ENCODE measurements at regions not wholly inside any gene's neighbourhood (a gene's known extent, or its start where the extent isn't known, plus 50 kb on each side); places are given as distances from the start of the nearest gene placed in this dataset.

DNA sequence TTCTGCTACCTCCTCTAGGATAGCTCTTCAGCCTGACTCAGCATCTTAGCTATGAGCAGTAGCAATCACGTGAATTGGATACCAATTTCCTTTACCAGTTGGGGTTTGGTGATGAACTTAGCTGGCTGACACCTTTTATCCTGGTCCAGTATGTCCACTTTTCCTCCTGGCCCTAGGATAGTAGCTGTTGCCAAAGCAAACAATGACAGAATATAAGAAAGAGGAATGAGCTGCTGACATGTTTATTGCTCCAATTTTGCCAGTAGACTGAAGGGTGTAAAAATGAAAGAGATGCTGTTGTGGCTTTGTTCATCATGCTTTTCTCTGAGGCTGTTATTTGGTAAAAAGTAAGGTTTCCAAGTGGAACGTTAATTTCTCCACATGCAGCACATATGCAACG is 168.3 kb upstream of the JAG1 start:
- TF ChIP-seq, protein P1, sequence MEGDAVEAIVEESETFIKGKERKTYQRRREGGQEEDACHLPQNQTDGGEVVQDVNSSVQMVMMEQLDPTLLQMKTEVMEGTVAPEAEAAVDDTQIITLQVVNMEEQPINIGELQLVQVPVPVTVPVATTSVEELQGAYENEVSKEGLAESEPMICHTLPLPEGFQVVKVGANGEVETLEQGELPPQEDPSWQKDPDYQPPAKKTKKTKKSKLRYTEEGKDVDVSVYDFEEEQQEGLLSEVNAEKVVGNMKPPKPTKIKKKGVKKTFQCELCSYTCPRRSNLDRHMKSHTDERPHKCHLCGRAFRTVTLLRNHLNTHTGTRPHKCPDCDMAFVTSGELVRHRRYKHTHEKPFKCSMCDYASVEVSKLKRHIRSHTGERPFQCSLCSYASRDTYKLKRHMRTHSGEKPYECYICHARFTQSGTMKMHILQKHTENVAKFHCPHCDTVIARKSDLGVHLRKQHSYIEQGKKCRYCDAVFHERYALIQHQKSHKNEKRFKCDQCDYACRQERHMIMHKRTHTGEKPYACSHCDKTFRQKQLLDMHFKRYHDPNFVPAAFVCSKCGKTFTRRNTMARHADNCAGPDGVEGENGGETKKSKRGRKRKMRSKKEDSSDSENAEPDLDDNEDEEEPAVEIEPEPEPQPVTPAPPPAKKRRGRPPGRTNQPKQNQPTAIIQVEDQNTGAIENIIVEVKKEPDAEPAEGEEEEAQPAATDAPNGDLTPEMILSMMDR (IDR thresholded peaks at IDR 0.05; ENCODE audit: low read depth, low read length): no peak
- DNase-seq: no peak
- no peaks in the 10 kb centered on the region for H3K4me1 ChIP-seq
- H3K27me3 ChIP-seq: no peaks in the 10 kb centered on the region
- H3K36me3 ChIP-seq: no peaks in the 10 kb centered on the region
- H3K9me3 ChIP-seq: no peaks in the 10 kb centered on the region
- no peak overlapping the region for H3K4me3 ChIP-seq (ENCODE audit: low read depth, low read length)

DNA sequence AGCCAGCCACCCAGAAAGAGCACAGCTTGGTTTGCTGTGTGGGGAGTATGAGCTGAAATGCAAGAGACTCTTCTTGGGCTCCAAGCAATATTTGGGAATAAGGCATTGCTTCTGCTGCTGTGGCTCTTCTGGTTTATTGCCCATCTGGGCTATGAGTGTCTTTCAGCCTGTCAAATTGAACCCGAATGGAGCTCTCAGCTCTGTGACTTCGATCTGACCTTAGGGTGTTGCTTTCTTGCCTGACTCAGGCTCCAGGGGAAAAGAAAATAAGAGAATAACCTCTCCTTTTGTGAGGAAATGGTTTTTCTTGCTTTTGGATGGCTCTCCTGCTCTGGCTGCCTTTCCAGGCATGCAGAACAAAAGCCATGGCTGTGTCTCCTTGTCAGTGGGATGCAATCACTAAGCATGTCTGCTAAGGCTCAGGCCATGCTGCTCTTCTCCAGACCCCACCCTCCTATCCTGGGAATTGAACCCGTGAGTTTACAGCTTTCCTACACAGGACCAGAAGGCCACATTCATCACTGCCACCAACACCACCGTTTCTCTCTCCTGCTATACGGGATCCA is 169.4 kb upstream of the JAG1 start:
- TF ChIP-seq, protein P1 (IDR thresholded peaks at IDR 0.05; ENCODE audit: low read depth, low read length): no peak
- H3K4me1 ChIP-seq: no peaks in the 10 kb centered on the region
- H3K27me3 ChIP-seq: no peaks in the 10 kb centered on the region
- DNase-seq: no peak
- no peaks in the 10 kb centered on the region for H3K36me3 ChIP-seq
- no peaks in the 10 kb centered on the region for H3K9me3 ChIP-seq
- H3K4me3 ChIP-seq (ENCODE audit: low read depth, low read length): no peak overlapping the region

DNA sequence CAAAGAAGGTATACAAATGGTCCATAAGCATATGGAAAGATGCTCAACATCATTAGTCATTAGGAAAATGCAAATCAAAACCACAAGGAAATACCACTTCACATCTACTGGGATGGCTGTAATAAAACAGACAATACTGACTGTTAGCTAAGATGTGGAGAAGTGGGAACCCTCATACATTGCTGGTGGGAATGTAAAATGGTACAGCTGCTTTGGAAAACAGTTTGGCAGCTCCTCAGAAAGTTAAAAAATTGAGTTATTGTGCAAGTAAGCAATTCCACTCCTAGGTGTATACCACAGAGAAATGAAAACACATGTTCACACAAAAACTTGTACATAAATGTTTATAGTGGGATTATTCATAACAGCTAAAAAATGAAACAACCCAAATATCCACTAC is 173.0 kb upstream of the JAG1 start:
- Histone ChIP-seq H3K27me3 (no peaks in the 10 kb centered on the region), H3K4me1 (no peaks in the 10 kb centered on the region), H3K36me3 (no peaks in the 10 kb centered on the region), H3K4me3 (ENCODE audit: low read depth, low read length) (no peak overlapping the region), H3K9me3 (no peaks in the 10 kb centered on the region)
- TF ChIP-seq, protein P1 (IDR thresholded peaks at IDR 0.05; ENCODE audit: low read depth, low read length): no peak
- DNase-seq: no peak

- H3K36me3 ChIP-seq: no peaks in the 10 kb centered on the region
- no peak overlapping the region for H3K4me3 ChIP-seq (ENCODE audit: low read depth, low read length)
- no peaks in the 10 kb centered on the region for H3K4me1 ChIP-seq
- DNase-seq: no peak
- TF ChIP-seq, protein P1 (IDR thresholded peaks at IDR 0.05; ENCODE audit: low read depth, low read length): no peak
- no peaks in the 10 kb centered on the region for H3K27me3 ChIP-seq
- no peaks in the 10 kb centered on the region for H3K9me3 ChIP-seq
Observed at GRCh38 chr20:10848810-10849370, 175.1 kb upstream of the JAG1 start.

DNA sequence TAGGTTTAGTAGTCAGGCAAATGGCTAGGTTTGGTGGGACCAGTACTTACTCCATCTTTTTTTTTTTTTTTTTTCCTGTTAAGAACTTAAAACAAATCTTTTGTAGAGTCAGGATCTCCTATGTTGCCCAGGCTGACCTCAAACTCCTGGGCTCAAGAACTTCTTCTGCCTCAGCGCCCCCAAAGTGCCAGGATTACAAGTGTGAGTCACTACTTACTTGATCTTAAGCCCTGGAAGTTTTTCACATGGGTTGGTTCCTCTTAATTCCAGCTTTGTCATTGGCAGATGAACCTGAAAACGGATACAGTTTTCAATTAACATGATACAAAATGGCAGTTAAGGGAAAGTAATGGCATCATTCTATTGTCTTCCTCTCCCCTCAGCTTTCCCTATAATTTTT is 179.4 kb upstream of the JAG1 start:
- Histone ChIP-seq H3K4me3 (ENCODE audit: low read depth, low read length) (no peak overlapping the region), H3K4me1 (no peaks in the 10 kb centered on the region), H3K27me3 (no peaks in the 10 kb centered on the region), H3K9me3 (no peaks in the 10 kb centered on the region), H3K36me3 (no peaks in the 10 kb centered on the region)
- no peak for DNase-seq
- TF ChIP-seq, protein P1 (IDR thresholded peaks at IDR 0.05; ENCODE audit: low read depth, low read length): no peak

DNA sequence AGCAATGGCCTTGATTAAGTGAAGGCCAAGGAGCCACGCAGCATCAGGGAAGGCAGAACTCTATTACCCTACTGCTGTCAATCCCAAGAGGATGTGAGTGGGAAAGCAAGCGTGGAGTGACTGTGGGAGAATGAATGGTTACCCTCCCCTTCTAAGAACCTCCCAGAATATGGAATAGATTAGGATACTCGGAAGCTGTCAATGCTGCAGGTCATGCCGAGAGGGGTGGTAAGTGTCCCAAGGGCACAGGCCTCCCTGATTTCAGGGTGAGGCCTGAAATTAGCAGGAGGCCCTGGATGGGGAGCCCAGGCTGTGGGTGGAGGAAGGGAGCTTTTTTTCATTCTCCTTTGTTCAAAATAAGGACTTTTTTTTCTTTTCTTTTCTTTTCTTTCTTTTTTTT is 179.9 kb upstream of the JAG1 start:
- H3K4me3 ChIP-seq (ENCODE audit: low read depth, low read length): no peak overlapping the region
- H3K27me3 ChIP-seq: no peaks in the 10 kb centered on the region
- TF ChIP-seq, protein P1 (IDR thresholded peaks at IDR 0.05; ENCODE audit: low read depth, low read length): no peak
- H3K36me3 ChIP-seq: no peaks in the 10 kb centered on the region
- H3K9me3 ChIP-seq: no peaks in the 10 kb centered on the region
- no peak for DNase-seq
- H3K4me1 ChIP-seq: no peaks in the 10 kb centered on the region
